Astrocyte (in vitro differentiated cells and primary cell): ENCODE measurements at regions not wholly inside any gene's neighbourhood (a gene's known extent, or its start where the extent isn't known, plus 50 kb on each side); places are given as distances from the start of the nearest gene placed in this dataset.

Experiments
- DNase-seq: peaks from one replicate; pipeline ENCODE4 v3.0.0-alpha.2; 2010; ENCODE audit warnings: low read depth
- FAIRE-seq: peaks from 2 replicates; lab custom pipeline; 2011; peaks lifted over from hg19 to GRCh38; lab: Jason Lieb, UNC
- H2AFZ ChIP-seq: 2 replicates; pipeline ENCODE4 v1.6.0; 2012; ENCODE audit warnings: low read depth, low read length, inconsistent platforms
- H3K27ac ChIP-seq: 2 replicates; pipeline ENCODE4 v1.5.1; 2011; ENCODE audit warnings: low read depth, low read length, inconsistent platforms
- H3K27me3 ChIP-seq: 2 replicates; pipeline ENCODE4 v1.6.0; 2011; ENCODE audit warnings: low read length, inconsistent platforms; ENCODE audit not compliant: insufficient read depth
- H3K36me3 ChIP-seq: 2 replicates; pipeline ENCODE4 v1.5.1; 2011; ENCODE audit warnings: low read length, inconsistent platforms; ENCODE audit not compliant: insufficient read depth
- H3K4me1 ChIP-seq: 2 replicates; pipeline ENCODE4 v1.5.1; 2011; ENCODE audit warnings: low read length, inconsistent platforms; ENCODE audit not compliant: insufficient read depth
- H3K4me2 ChIP-seq: 2 replicates; pipeline ENCODE4 v1.6.0; 2012; ENCODE audit warnings: low read length, inconsistent platforms
- H3K4me3 ChIP-seq: 2 replicates; pipeline ENCODE4 v1.5.1; 2011; ENCODE audit warnings: low read depth, mild to moderate bottlenecking, low read length, inconsistent platforms; ENCODE audit not compliant: insufficient read depth
- H3K79me2 ChIP-seq: 2 replicates; pipeline ENCODE4 v1.6.0; 2012; ENCODE audit warnings: mild to moderate bottlenecking, low read length, inconsistent platforms; ENCODE audit not compliant: insufficient read depth
- H3K9ac ChIP-seq: 2 replicates; pipeline ENCODE4 v1.6.0; 2012; ENCODE audit warnings: mild to moderate bottlenecking, low read length, inconsistent platforms
- H3K9me3 ChIP-seq: 2 replicates; pipeline ENCODE4 v1.5.1; 2012; ENCODE audit warnings: low read depth, mild to moderate bottlenecking, low read length, inconsistent platforms; ENCODE audit not compliant: insufficient read depth
- H4K20me1 ChIP-seq: 2 replicates; pipeline ENCODE4 v1.6.0; 2012; ENCODE audit warnings: low read length, inconsistent platforms; ENCODE audit not compliant: insufficient read depth
- H3K27ac Mint-ChIP-seq: one replicate; pipeline ENCODE4 v1.8.0; 2021; ENCODE audit warnings: mild to moderate bottlenecking, mixed read lengths; ENCODE audit not compliant: unreplicated experiment
- H3K27me3 Mint-ChIP-seq: one replicate; pipeline ENCODE4 v1.8.0; 2021; ENCODE audit warnings: low read depth, mixed read lengths; ENCODE audit not compliant: unreplicated experiment
- H3K36me3 Mint-ChIP-seq: one replicate; pipeline ENCODE4 v1.8.0; 2021; ENCODE audit warnings: low read depth, mixed read lengths; ENCODE audit not compliant: unreplicated experiment
- H3K4me1 Mint-ChIP-seq: one replicate; pipeline ENCODE4 v1.8.0; 2021; ENCODE audit warnings: low read depth, mixed read lengths; ENCODE audit not compliant: unreplicated experiment
- H3K4me3 Mint-ChIP-seq: one replicate; pipeline ENCODE4 v1.8.0; 2021; ENCODE audit warnings: mild to moderate bottlenecking, moderate library complexity, mixed read lengths; ENCODE audit not compliant: unreplicated experiment
- H3K9me3 Mint-ChIP-seq: one replicate; pipeline ENCODE4 v1.8.0; 2021; ENCODE audit warnings: mild to moderate bottlenecking, mixed read lengths; ENCODE audit not compliant: unreplicated experiment
- CTCF ChIP-seq: IDR thresholded peaks from 2 replicates; pipeline ENCODE4 v1.5.1; 2011; ENCODE audit warnings: low read depth, mild to moderate bottlenecking, inconsistent platforms, low read length, moderate library complexity; ENCODE audit not compliant: insufficient read depth
- EZH2 ChIP-seq: IDR thresholded peaks from 2 replicates; pipeline ENCODE4 v1.6.1; 2012; ENCODE audit warnings: mild to moderate bottlenecking, low read length, inconsistent platforms; ENCODE audit not compliant: insufficient read depth

DNA sequence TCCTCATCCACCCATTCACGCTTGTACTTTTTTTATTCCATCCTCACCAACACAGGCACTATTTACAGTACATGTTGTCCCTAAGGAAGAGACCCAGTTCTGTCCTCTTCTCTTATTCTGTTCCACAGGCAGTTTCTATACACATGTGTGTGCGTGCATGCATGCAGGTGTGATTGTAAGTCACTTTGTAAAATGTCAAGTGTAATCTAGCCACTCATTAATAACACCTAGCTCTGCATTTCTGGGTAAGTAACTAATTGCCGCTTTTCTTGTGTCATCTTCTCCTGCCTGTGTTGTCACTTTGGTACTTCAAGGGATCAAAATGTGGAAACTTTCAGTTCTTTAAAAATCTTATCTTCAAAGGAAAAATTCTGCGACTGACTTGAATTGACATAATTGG is 377.2 kb downstream of the SEC16B start:
- FAIRE-seq (no peak), DNase-seq (no peak)
- no peak for TF ChIP-seq EZH2
- no peak for TF ChIP-seq CTCF
- Mint-ChIP-seq H3K4me1 (no peaks in the 10 kb centered on the region), H3K27ac (no peak overlapping the region), H3K4me3 (no peak overlapping the region), H3K9me3 (no peaks in the 10 kb centered on the region), H3K27me3 (peaks cover 4% of the 10 kb centered on the region), H3K36me3 (no peaks in the 10 kb centered on the region)
- Histone ChIP-seq H3K36me3 (no peaks in the 10 kb centered on the region), H3K4me2 (no peak overlapping the region), H3K27ac (no peak overlapping the region), H3K9ac (no peak overlapping the region), H2AFZ (no peak overlapping the region), H3K27me3 (no peaks in the 10 kb centered on the region), H3K9me3 (no peaks in the 10 kb centered on the region), H4K20me1 (no peaks in the 10 kb centered on the region), H3K4me1 (no peaks in the 10 kb centered on the region), H3K4me3 (no peak overlapping the region), H3K79me2 (no peaks in the 10 kb centered on the region)

GRCh38 chr1:177591155-177591554 is 378.7 kb downstream of the SEC16B start:
- Histone ChIP-seq H3K27me3 (no peaks in the 10 kb centered on the region), H2AFZ (no peak overlapping the region), H3K4me1 (peaks cover 9% of the 10 kb centered on the region), H3K9ac (no peak overlapping the region), H3K9me3 (no peaks in the 10 kb centered on the region), H3K27ac (no peak overlapping the region), H3K79me2 (no peaks in the 10 kb centered on the region), H3K4me2 (no peak overlapping the region), H3K36me3 (no peaks in the 10 kb centered on the region), H3K4me3 (no peak overlapping the region), H4K20me1 (no peaks in the 10 kb centered on the region)
- H3K36me3 Mint-ChIP-seq: no peaks in the 10 kb centered on the region
- FAIRE-seq: no peak
- peaks cover 1% of the 10 kb centered on the region for H3K27me3 Mint-ChIP-seq
- H3K4me1 Mint-ChIP-seq: peaks cover 9% of the 10 kb centered on the region
- no peak for DNase-seq
- TF ChIP-seq CTCF (no peak), EZH2 (no peak)
- no peak overlapping the region for H3K27ac Mint-ChIP-seq
- no peak overlapping the region for H3K4me3 Mint-ChIP-seq
- H3K9me3 Mint-ChIP-seq: no peaks in the 10 kb centered on the region

DNA sequence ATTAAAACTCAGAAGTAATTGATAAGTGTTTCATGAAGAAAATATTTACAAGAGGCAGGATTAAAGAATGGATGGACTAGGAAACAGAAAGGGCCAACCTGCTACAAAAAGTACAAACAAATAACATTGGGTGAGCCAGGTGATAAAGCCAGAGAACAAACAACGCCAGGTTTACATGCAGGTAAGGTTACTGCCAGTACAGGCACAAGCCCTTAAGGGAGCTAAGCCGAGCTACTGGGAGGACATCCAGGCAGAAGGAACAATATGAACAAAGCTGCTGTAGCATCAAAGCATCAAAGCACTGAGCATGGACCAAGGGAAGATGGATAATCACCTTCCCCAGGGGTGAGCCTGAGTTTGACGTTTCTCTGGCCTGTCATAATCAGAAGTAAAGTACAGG is 380.7 kb downstream of the SEC16B start:
- Mint-ChIP-seq H3K4me3 (no peak overlapping the region), H3K4me1 (peaks cover 16% of the 10 kb centered on the region), H3K27me3 (no peaks in the 10 kb centered on the region), H3K9me3 (no peaks in the 10 kb centered on the region), H3K36me3 (no peaks in the 10 kb centered on the region), H3K27ac (no peak overlapping the region)
- no peak overlapping the region for H2AFZ ChIP-seq
- H3K27ac ChIP-seq: no peak overlapping the region
- peaks cover 16% of the 10 kb centered on the region for H3K4me1 ChIP-seq
- H4K20me1 ChIP-seq: no peaks in the 10 kb centered on the region
- TF ChIP-seq CTCF: no peak
- TF ChIP-seq EZH2: no peak
- no peak overlapping the region for H3K4me3 ChIP-seq
- FAIRE-seq (no peak), DNase-seq (no peak)
- no peak overlapping the region for H3K4me2 ChIP-seq
- H3K9me3 ChIP-seq: no peaks in the 10 kb centered on the region
- H3K79me2 ChIP-seq: no peaks in the 10 kb centered on the region
- no peak overlapping the region for H3K9ac ChIP-seq
- no peaks in the 10 kb centered on the region for H3K36me3 ChIP-seq
- no peaks in the 10 kb centered on the region for H3K27me3 ChIP-seq
